ENCODE measurements at regions not wholly inside any gene's neighbourhood (a gene's known extent, or its start where the extent isn't known, plus 50 kb on each side); places are given as distances from the start of the nearest gene placed in this dataset.

- TF ChIP-seq EP300 (IDR thresholded peaks at IDR 0.05; ENCODE audit: borderline replicate concordance) (no peak), RAD21 (IDR thresholded peaks at IDR 0.05; ENCODE audit: low read depth) (no peak), REST (IDR thresholded peaks at IDR 0.05; ENCODE audit: low read depth) (no peak), TCF12 (IDR thresholded peaks at IDR 0.05; ENCODE audit: low read depth) (no peak)
These were observed 1071.2 kb downstream of the EFNB2 start for GRCh38 chr13:105464249-105464648.
